HEK293 (cell line): ENCODE measurements at regions not wholly inside any gene's neighbourhood (a gene's known extent, or its start where the extent isn't known, plus 50 kb on each side); places are given as distances from the start of the nearest gene placed in this dataset.

Experiments used
- CTCF ChIA-PET: fragments of 350-600 bp; formaldehyde crosslinking; extraction: SDS; loops from one replicate; lab custom pipeline; 2021; ENCODE audit warnings: antibody characterized with exemption; lab: Yijun Ruan, JAX
- POLR2A ChIA-PET: fragments of 300-600 bp; formaldehyde crosslinking; extraction: SDS; loops from one replicate; lab custom pipeline; 2020; ENCODE audit warnings: antibody characterized with exemption, inconsistent platforms; lab: Yijun Ruan, JAX
- H3K27ac ChIP-seq: fragments of 200-500 bp; sonication (Bioruptor generic); 2 replicates; pipeline ENCODE4 v1.5.1; 2014; ENCODE audit warnings: low read depth, low read length, control low read depth, inconsistent platforms; ENCODE audit errors: extremely low read depth
- H3K36me3 ChIP-seq, 2 experiments: fragments of 200-500 bp in 1 of 2; sonication (Bioruptor generic) in 1 of 2; 1 replicate in 1 of 2; 2 replicates in 1 of 2; pipeline ENCODE4 v1.5.1; 2014 to 2017; ENCODE audit warnings: inconsistent platforms in 2 of 2, low read length in 2 of 2; ENCODE audit not compliant: control insufficient read depth in 2 of 2, insufficient read depth in 1 of 2
- H3K4me1 ChIP-seq: fragments of 200-500 bp; sonication (Bioruptor generic); 2 replicates; pipeline ENCODE4 v1.5.1; 2014; ENCODE audit warnings: mild to moderate bottlenecking, low read length, inconsistent platforms; ENCODE audit not compliant: control insufficient read depth, insufficient read depth
- H3K4me3 ChIP-seq: 2 replicates; pipeline ENCODE4 v1.5.1; 2011; ENCODE audit warnings: low read depth, mild to moderate bottlenecking, control low read depth, low read length, moderate library complexity
- H3K9me3 ChIP-seq: fragments of 200-500 bp; sonication (Bioruptor generic); 2 replicates; pipeline ENCODE4 v1.5.1; 2014; ENCODE audit warnings: low read depth, low read length, inconsistent platforms; ENCODE audit not compliant: control insufficient read depth, insufficient read depth
- CTCF ChIP-seq: fragments of 450-650 bp; formaldehyde crosslinking; IDR thresholded peaks from 2 replicates; pipeline ENCODE4 v1.5.1; 2016; ENCODE audit warnings: missing biosample characterization, missing genetic modification characterization
- OVOL3 ChIP-seq: fragments of 450-650 bp; formaldehyde crosslinking; IDR thresholded peaks from 2 replicates; pipeline ENCODE4 v1.5.1; 2016; ENCODE audit warnings: missing biosample characterization, missing genetic modification characterization
- PRDM4 ChIP-seq: fragments of 450-650 bp; formaldehyde crosslinking; IDR thresholded peaks from 2 replicates; pipeline ENCODE4 v1.5.1; 2017; ENCODE audit warnings: missing biosample characterization, missing genetic modification characterization
- PRDM6 ChIP-seq: fragments of 450-650 bp; formaldehyde crosslinking; IDR thresholded peaks from 2 replicates; pipeline ENCODE4 v1.5.1; 2017; ENCODE audit warnings: missing biosample characterization, missing genetic modification characterization
- ZNF2 ChIP-seq: fragments of 450-650 bp; formaldehyde crosslinking; IDR thresholded peaks from 2 replicates; pipeline ENCODE4 v1.5.1; 2016; ENCODE audit warnings: missing biosample characterization, missing genetic modification characterization
- ZNF248 ChIP-seq: fragments of 450-650 bp; formaldehyde crosslinking; IDR thresholded peaks from 2 replicates; pipeline ENCODE4 v1.5.1; 2017; ENCODE audit warnings: missing biosample characterization, missing genetic modification characterization
- ZNF266 ChIP-seq: fragments of 450-650 bp; formaldehyde crosslinking; IDR thresholded peaks from 2 replicates; pipeline ENCODE4 v1.5.1; 2016; ENCODE audit warnings: missing biosample characterization, missing genetic modification characterization, low read depth
- ZNF274 ChIP-seq, 2 experiments: fragments of 200-500 bp in 1 of 2; fragments of 450-650 bp in 1 of 2; sonication (Bioruptor generic) in 1 of 2; formaldehyde crosslinking in 1 of 2; IDR thresholded peaks; 2 replicates each; pipeline versions ENCODE4 v1.5.1 to v1.6.1; 2014 to 2016; ENCODE audit warnings: borderline replicate concordance in 1 of 2, inconsistent platforms in 1 of 2, low read length in 1 of 2, missing biosample characterization in 1 of 2, missing genetic modification characterization in 1 of 2
- ZNF324 ChIP-seq: fragments of 450-650 bp; formaldehyde crosslinking; IDR thresholded peaks from 2 replicates; pipeline ENCODE4 v1.5.1; 2016; ENCODE audit warnings: missing biosample characterization, missing genetic modification characterization
- ZNF366 ChIP-seq: fragments of 450-650 bp; formaldehyde crosslinking; conservative IDR thresholded peaks from 2 replicates; pipeline ENCODE4 v1.5.1; 2016; ENCODE audit warnings: missing biosample characterization, missing genetic modification characterization
- ZNF394 ChIP-seq: fragments of 450-650 bp; formaldehyde crosslinking; IDR thresholded peaks from 2 replicates; pipeline ENCODE4 v1.5.1; 2016; ENCODE audit warnings: missing biosample characterization, missing genetic modification characterization, mild to moderate bottlenecking, moderate library complexity, borderline replicate concordance
- ZNF521 ChIP-seq: fragments of 450-650 bp; formaldehyde crosslinking; IDR thresholded peaks from 2 replicates; pipeline ENCODE4 v1.5.1; 2017; ENCODE audit warnings: missing biosample characterization, mild to moderate bottlenecking, missing genetic modification characterization
- ZNF558 ChIP-seq: fragments of 450-650 bp; formaldehyde crosslinking; IDR thresholded peaks from 2 replicates; pipeline ENCODE4 v1.5.1; 2016; ENCODE audit warnings: missing biosample characterization, missing genetic modification characterization
- ZNF621 ChIP-seq: fragments of 450-650 bp; formaldehyde crosslinking; IDR thresholded peaks from 2 replicates; pipeline ENCODE4 v1.5.1; 2017; ENCODE audit warnings: missing biosample characterization, missing genetic modification characterization
- ZNF629 ChIP-seq: fragments of 450-650 bp; formaldehyde crosslinking; IDR thresholded peaks from 2 replicates; pipeline ENCODE4 v1.5.1; 2017; ENCODE audit warnings: missing biosample characterization, missing genetic modification characterization
- ZNF664 ChIP-seq: fragments of 450-650 bp; formaldehyde crosslinking; IDR thresholded peaks from 2 replicates; pipeline ENCODE4 v1.5.1; 2016; ENCODE audit warnings: missing biosample characterization, missing genetic modification characterization
- ZNF768 ChIP-seq: fragments of 450-650 bp; formaldehyde crosslinking; IDR thresholded peaks from 2 replicates; pipeline ENCODE4 v1.5.1; 2018; ENCODE audit warnings: missing biosample characterization, mild to moderate bottlenecking, missing genetic modification characterization
- ZNF777 ChIP-seq: fragments of 450-650 bp; formaldehyde crosslinking; IDR thresholded peaks from 2 replicates; pipeline ENCODE4 v1.5.1; 2017; ENCODE audit warnings: missing biosample characterization, missing genetic modification characterization, borderline replicate concordance
- ZNF837 ChIP-seq: fragments of 450-650 bp; formaldehyde crosslinking; IDR thresholded peaks from 2 replicates; pipeline ENCODE4 v1.5.1; 2016; ENCODE audit warnings: missing biosample characterization, missing genetic modification characterization
- TF ChIP-seq, protein P1 (sequence below): fragments of 450-650 bp; formaldehyde crosslinking; IDR thresholded peaks from 2 replicates; pipeline ENCODE4 v1.5.1; 2016; ENCODE audit warnings: missing biosample characterization, missing genetic modification characterization
- TF ChIP-seq, protein P2 (sequence below): fragments of 450-650 bp; formaldehyde crosslinking; IDR thresholded peaks from 2 replicates; pipeline ENCODE4 v1.5.1; 2016; ENCODE audit warnings: missing biosample characterization, missing genetic modification characterization, low read depth
- TF ChIP-seq, protein P3 (sequence below): fragments of 450-650 bp; formaldehyde crosslinking; IDR thresholded peaks from 2 replicates; pipeline ENCODE4 v1.5.1; 2016; ENCODE audit warnings: missing biosample characterization, missing genetic modification characterization

GRCh38 chr2:56754066-56754615, 570.4 kb downstream of the CCDC85A start:
- TF ChIP-seq ZNF266 (tag by site-specific recombination): no peak
- no peak for TF ChIP-seq ZNF837 (tag by site-specific recombination)
- TF ChIP-seq ZNF777: no peak
- no peak for TF ChIP-seq ZNF558 (tag by site-specific recombination)
- TF ChIP-seq, protein P1, sequence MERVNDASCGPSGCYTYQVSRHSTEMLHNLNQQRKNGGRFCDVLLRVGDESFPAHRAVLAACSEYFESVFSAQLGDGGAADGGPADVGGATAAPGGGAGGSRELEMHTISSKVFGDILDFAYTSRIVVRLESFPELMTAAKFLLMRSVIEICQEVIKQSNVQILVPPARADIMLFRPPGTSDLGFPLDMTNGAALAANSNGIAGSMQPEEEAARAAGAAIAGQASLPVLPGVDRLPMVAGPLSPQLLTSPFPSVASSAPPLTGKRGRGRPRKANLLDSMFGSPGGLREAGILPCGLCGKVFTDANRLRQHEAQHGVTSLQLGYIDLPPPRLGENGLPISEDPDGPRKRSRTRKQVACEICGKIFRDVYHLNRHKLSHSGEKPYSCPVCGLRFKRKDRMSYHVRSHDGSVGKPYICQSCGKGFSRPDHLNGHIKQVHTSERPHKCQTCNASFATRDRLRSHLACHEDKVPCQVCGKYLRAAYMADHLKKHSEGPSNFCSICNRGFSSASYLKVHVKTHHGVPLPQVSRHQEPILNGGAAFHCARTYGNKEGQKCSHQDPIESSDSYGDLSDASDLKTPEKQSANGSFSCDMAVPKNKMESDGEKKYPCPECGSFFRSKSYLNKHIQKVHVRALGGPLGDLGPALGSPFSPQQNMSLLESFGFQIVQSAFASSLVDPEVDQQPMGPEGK: no peak
- no peak for TF ChIP-seq ZNF248 (tag by site-specific recombination)
- TF ChIP-seq ZNF521 (tag by site-specific recombination): no peak
- no peak for TF ChIP-seq ZNF366 (tag by site-specific recombination)
- no peak for TF ChIP-seq OVOL3 (tag by site-specific recombination)
- no peak for TF ChIP-seq ZNF274 (IDR thresholded peaks at IDR 0.05; ENCODE audit: low read length)
- TF ChIP-seq ZNF274 (tag by site-specific recombination; IDR thresholded peaks at IDR 0.05; ENCODE audit: borderline replicate concordance): no peak
- no peak for TF ChIP-seq ZNF629
- TF ChIP-seq, protein P2, sequence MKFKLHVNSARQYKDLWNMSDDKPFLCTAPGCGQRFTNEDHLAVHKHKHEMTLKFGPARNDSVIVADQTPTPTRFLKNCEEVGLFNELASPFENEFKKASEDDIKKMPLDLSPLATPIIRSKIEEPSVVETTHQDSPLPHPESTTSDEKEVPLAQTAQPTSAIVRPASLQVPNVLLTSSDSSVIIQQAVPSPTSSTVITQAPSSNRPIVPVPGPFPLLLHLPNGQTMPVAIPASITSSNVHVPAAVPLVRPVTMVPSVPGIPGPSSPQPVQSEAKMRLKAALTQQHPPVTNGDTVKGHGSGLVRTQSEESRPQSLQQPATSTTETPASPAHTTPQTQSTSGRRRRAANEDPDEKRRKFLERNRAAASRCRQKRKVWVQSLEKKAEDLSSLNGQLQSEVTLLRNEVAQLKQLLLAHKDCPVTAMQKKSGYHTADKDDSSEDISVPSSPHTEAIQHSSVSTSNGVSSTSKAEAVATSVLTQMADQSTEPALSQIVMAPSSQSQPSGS (tag by site-specific recombination): no peak
- POLR2A ChIA-PET: no interaction called here
- Histone ChIP-seq H3K36me3 (no peaks in the 10 kb centered on the region), H3K27ac (no peak overlapping the region), H3K4me3 (no peak overlapping the region), H3K9me3 (no peaks in the 10 kb centered on the region), H3K4me1 (no peaks in the 10 kb centered on the region)
- CTCF ChIA-PET: no interaction called here

DNA sequence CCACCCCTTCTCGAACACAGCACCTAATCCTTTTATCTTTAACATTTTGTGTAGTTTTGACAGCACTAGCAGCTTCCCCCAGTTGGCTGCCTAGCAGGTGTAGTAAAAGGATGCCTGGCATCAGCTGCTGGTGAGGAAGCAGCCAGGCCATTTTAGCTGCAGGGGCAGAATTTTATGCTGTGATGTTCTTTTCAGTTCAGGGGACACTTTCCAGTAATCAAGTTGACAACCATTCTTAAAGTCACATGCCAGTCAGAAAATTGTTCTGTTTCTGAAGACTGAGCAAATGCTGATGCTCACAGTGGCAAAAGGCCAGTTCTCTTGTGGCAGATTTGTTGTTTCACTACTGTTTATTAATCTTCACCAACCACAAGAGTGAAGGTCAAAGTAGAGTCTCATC, 570.8 kb downstream of the CCDC85A start:
- Histone ChIP-seq H3K4me3 (no peak overlapping the region), H3K36me3 (no peaks in the 10 kb centered on the region), H3K9me3 (no peaks in the 10 kb centered on the region), H3K4me1 (no peaks in the 10 kb centered on the region), H3K27ac (no peak overlapping the region)
- ChIA-PET POLR2A (no interaction called here), CTCF (no interaction called here)
- TF ChIP-seq ZNF621 (tag by site-specific recombination) (no peak), ZNF2 (tag by site-specific recombination) (no peak), ZNF768 (tag by site-specific recombination) (no peak), ZNF324 (tag by site-specific recombination) (no peak), PRDM6 (no peak), ZNF394 (tag by site-specific recombination) (no peak), CTCF (tag by site-specific recombination) (no peak), PRDM4 (tag by site-specific recombination) (no peak), ZNF558 (tag by site-specific recombination) (no peak), ZNF664 (no peak)
- TF ChIP-seq, protein P1: no peak
- TF ChIP-seq, protein P3, sequence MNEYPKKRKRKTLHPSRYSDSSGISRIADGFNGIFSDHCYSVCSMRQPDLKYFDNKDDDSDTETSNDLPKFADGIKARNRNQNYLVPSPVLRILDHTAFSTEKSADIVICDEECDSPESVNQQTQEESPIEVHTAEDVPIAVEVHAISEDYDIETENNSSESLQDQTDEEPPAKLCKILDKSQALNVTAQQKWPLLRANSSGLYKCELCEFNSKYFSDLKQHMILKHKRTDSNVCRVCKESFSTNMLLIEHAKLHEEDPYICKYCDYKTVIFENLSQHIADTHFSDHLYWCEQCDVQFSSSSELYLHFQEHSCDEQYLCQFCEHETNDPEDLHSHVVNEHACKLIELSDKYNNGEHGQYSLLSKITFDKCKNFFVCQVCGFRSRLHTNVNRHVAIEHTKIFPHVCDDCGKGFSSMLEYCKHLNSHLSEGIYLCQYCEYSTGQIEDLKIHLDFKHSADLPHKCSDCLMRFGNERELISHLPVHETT (tag by site-specific recombination): no peak
